Fibroblast of skin of right biceps (primary cell): ENCODE measurements at regions not wholly inside any gene's neighbourhood (a gene's known extent, or its start where the extent isn't known, plus 50 kb on each side); places are given as distances from the start of the nearest gene placed in this dataset.
"Not testable (repeated sequence)": the region's sequence is repeated elsewhere in the genome, so short reads cannot be mapped to it uniquely, and the experiment has no call there.

Experiments used
- DNase-seq: peaks from one replicate; pipeline ENCODE4 v3.0.0-alpha.2; 2013

GRCh38 chr6:144630857-144631256 lies 345.7 kb downstream of the UTRN start:
- DNase-seq = no peak

DNA sequence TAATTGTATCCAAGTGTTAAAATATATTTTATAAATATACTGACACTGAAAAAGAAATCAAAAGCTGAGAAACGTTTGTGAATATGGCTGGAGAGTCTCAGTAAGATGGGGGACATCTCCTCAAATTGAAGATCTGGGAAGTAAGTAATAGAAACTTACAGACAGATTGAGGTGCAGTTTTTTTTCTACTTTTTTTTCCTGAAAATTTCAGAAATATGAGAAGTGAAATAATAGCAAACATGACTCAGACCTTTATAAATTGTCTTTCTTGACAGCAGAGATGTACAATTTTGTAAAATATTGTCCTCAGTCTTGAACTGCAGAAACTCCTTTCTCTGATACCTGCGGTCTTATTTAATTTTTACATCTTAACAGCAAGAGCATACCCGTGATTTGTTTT lies 347.1 kb downstream of the UTRN start:
- no peak for DNase-seq

DNA sequence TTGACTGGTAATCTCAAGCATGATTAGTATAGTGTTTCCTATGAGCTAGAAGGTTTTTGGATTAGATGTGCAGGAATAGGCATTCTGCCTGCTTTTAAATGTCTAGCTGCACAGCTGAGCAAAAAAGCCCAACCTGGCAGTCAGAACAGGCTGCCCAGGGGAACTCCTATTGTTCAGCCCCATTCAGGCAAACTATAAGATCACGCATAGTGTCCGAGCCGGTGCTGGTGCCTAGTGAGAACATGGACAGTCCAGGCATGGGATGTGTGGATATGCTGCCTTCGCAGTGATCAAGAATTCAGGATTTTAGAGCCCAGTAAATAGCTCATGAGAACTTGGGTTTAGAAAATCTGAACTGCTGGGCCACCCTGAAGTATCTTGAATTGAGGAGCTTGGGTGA lies 348.8 kb downstream of the UTRN start:
- no peak for DNase-seq

DNA sequence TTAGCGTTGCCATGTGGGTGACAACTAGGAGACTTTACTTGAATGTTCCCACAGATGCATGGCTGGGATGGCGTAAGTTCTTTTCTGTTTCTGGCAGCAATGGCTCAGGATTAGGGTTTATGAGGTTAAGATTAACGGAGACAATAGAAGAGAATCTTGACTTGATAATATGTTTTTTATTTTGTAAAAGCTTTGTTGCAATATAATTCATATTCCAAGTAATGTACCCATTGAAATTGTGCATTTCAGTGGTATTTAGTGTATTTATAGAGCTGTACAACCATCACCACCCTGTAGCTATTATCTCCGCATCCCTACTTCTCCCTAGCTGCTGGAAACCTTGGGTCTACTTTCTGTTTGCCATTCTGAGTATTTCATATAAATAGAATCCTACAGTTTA lies 349.2 kb downstream of the UTRN start:
- DNase-seq = no peak

- DNase-seq = no peak
These were observed 349.9 kb downstream of the UTRN start for GRCh38 chr6:144635051-144635450.

DNA sequence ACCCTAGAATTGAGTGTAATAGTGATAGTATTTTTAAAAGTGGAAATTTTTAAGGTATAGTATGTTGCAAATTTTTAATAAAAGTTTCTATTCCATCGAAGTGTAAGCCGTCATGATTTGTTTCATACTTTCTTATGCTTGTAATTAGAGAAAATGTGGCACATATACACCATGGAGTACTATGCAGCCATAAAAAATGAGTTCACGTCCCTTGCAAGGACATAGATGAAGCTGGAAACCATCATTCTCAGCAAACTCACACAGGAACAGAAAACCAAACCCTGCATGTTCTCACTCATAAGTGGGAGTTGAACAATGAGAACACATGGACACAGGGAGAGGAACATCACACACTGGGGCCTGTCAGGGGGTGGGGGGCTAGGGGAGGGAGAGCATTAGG lies 350.9 kb downstream of the UTRN start:
- DNase-seq = not testable (repeated sequence)

GRCh38 chr6:144637541-144637940 lies 352.4 kb downstream of the UTRN start:
- no peak for DNase-seq

DNA sequence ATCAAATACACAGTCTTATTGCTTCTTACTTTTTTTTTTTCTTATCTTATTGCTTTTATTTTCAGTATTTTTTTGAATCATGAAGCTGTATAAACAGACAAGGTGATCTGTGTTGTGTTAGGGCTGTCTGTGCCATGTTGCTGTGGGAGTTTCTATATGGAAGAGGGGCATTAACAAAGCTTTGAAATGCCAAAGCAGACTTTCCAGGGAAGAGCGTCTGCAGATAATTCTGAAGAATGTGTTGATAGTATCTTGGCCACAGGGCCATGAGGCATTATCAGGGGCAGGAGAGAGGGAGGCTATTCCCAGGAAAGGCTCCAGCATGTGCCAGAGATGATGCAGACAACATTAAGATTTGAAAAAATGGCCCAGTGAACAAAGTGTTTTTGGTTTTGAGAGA lies 354.5 kb downstream of the UTRN start:
- no peak for DNase-seq

- DNase-seq = no peak
These were observed 356.2 kb downstream of the UTRN start for GRCh38 chr6:144641286-144641685.

DNA sequence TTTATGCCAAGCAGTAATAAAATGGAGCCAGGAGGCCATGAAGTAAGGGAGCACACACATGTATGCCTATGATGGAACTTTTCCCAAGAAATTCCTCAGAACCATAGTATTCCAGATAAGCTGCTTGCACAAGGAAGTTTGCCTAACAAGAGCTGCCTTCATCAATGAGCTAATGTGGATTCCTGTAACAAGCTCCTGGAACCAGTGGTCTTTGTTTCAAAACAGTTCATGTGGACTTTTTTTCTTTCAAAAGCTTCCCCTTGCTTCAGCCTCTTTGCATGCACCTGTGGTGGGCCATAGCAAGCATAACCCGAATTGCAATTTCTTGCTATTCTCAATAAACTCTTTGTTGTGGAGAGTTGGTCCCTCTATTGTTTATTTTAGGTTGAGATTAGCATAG lies 359.6 kb downstream of the UTRN start:
- DNase-seq = no peak

DNA sequence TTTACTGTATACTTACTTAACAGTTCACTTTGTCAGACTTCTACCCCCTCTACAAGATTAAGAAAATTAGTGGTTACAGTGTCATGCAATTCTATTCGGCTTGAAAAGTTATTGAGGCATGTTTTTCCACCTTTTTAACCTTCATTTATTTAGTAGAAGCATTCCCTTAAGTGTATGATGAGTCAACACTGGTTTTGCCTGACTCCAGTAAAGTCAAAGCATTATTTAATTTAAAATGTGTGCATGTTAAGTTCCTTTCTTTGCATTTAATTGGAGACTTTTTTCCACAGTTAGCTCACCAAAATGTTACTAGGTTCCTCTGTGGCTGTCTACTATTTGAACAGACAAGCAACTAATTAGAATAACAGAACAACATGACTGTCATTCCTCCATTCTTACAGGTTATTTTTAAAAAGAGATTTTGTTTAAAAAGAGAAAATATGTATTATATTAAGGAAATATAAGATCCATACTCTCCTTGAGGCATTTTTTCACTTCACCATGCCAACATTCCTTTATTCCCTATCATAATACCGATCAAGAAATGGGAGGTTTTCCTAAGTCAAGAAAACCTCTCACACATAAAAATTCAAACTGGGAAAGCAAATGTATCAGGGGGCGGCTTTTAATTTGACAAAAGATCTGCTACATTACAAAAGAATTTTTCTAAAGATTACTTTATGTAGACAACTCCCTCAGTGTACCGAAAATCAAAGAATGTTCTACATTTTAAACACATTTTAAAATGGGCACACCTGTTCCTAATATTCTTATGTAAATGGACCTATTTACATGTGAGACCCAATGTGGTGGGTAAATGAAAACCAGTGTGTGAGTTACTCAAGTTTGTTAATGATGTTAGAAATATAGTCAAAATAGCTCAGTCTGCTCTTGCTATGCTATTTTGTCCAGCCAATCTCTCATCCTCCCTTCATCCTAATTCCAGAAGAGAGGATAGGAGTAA lies 361.2 kb downstream of the UTRN start:
- DNase-seq = peak; percentile 41

- peak; percentile 29 for DNase-seq
These were observed 362.4 kb downstream of the UTRN start for GRCh38 chr6:144647406-144647964.

- DNase-seq = no peak
These were observed 363.0 kb downstream of the UTRN start for GRCh38 chr6:144647971-144648651.

- DNase-seq = no peak
These were observed 363.9 kb downstream of the UTRN start for GRCh38 chr6:144649085-144649484.

DNA sequence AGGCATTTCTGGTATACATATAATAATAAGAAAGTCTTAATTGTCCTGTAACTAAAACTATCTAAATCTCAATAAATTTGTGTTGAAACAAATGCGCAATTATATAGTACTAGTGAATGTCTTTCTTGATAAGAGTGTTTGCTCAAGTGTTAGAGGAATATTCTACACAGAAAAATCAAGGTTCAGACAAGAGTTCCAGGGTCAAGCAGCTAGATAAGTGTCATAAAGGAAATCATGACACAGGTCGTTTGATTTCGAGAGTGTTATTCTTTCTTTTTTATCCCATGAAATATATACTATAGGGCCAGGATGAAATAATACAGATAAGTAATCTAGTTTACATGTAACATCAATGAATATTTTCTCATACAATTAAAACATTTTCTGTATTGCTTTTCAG lies 366.1 kb downstream of the UTRN start:
- DNase-seq = no peak

DNA sequence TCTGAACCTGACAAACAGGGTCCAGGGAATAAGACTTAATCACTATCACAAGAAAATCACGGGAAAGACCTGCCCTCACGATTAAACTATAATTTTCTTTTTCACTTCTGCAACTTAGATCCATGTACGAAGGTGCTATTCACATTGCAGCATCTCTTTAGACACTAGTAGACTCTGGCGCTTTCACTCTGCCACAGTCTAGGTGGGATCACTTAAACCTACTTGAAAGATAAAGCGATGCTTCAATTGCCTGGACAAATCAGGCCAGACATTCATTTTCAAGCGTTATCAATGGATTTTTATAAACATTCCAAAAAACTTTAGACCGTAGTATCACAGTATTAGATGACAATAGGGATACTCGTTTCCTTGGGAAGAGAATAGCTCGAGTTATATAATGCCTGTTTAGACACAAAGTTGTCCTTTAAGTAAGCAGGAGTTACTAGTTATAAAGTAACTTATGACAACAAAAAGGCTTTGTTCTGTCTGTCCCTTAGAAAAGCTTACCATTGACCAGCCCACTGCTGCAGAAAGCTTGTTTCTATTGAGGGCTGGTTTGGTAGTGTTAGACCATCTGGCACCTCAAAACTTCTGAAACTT lies 367.3 kb downstream of the UTRN start:
- DNase-seq = no peak

- no peak for DNase-seq
These were observed 368.9 kb downstream of the UTRN start for GRCh38 chr6:144653885-144654505.

GRCh38 chr6:144654506-144654905 lies 369.4 kb downstream of the UTRN start:
- DNase-seq = no peak

DNA sequence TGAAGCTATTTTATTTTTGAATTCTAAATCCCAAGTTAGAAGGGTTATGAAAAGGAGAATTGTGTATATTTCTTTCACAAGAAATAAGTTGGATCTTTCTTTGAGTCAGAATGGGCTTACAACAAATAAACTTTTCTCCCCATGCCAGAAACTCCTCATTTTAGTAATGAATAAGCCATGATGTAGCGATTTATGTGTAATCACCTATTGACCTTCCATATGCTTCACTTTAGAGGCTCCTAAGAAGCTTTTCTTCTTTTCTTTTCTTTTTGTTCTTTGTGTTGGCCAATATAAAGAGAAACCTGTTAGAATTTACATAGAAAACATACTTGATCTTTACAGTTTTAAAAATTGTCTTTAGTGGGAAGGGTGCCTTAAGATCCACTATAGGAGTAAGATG lies 370.2 kb downstream of the UTRN start:
- DNase-seq = no peak

- DNase-seq = peak; percentile 40
These were observed 372.6 kb downstream of the UTRN start for GRCh38 chr6:144657691-144658090.

- no peak for DNase-seq
These were observed 374.4 kb downstream of the UTRN start for GRCh38 chr6:144659202-144660182.
